Retinal pigment epithelial cell (primary cell): ENCODE measurements at regions not wholly inside any gene's neighbourhood (a gene's known extent, or its start where the extent isn't known, plus 50 kb on each side); places are given as distances from the start of the nearest gene placed in this dataset.

Source experiments
- DNase-seq: peaks from one replicate; pipeline ENCODE4 v3.0.0-alpha.2; 2010; ENCODE audit warnings: low read depth
- H3K4me3 ChIP-seq: 2 replicates; pipeline ENCODE4 v1.5.1; 2011; ENCODE audit warnings: mild to moderate bottlenecking, low read length, control low read depth, moderate library complexity
- TF ChIP-seq, protein P1 (sequence below): conservative IDR thresholded peaks from 2 replicates; pipeline ENCODE4 v1.5.1; 2011; ENCODE audit warnings: low read depth, low read length, control low read depth, inconsistent platforms

DNA sequence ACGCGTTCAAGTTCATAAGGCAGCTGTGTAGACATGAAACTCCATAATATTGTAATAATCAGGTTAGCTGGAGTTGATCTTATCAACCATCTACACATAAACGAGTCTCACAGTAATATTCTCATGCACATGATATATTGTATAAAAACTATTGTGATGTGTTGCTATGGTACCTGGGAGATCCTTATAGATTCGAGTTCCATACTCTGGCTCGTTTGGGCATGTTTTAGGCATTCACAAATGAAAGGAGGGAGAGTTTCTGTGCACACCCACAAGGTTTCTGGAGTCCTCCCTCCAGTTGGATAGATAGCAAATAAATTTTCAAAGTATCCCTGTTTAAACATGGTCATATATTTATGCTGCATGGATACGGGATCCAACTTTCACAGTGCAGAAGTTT is 567.5 kb upstream of the SLC35B3 start:
- no peak overlapping the region for H3K4me3 ChIP-seq
- TF ChIP-seq, protein P1, sequence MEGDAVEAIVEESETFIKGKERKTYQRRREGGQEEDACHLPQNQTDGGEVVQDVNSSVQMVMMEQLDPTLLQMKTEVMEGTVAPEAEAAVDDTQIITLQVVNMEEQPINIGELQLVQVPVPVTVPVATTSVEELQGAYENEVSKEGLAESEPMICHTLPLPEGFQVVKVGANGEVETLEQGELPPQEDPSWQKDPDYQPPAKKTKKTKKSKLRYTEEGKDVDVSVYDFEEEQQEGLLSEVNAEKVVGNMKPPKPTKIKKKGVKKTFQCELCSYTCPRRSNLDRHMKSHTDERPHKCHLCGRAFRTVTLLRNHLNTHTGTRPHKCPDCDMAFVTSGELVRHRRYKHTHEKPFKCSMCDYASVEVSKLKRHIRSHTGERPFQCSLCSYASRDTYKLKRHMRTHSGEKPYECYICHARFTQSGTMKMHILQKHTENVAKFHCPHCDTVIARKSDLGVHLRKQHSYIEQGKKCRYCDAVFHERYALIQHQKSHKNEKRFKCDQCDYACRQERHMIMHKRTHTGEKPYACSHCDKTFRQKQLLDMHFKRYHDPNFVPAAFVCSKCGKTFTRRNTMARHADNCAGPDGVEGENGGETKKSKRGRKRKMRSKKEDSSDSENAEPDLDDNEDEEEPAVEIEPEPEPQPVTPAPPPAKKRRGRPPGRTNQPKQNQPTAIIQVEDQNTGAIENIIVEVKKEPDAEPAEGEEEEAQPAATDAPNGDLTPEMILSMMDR: no peak
- no peak for DNase-seq

DNA sequence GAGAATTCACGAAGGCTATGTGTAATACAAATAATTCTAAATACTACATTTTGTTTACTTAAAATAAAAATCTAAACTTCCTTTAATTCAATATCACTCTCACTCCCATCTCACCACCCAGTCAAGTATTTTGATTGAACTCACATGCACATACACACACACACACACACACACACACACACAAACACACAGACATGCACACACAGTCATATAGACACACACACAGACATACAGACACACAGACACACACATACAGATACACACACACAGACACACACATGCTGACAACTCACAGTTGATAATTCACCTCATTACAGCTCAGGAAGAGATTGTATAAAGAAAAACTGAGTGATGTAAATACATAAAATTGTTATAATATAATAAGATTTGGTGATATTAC is 559.8 kb upstream of the SLC35B3 start:
- DNase-seq: no peak
- TF ChIP-seq, protein P1: no peak
- no peak overlapping the region for H3K4me3 ChIP-seq

DNA sequence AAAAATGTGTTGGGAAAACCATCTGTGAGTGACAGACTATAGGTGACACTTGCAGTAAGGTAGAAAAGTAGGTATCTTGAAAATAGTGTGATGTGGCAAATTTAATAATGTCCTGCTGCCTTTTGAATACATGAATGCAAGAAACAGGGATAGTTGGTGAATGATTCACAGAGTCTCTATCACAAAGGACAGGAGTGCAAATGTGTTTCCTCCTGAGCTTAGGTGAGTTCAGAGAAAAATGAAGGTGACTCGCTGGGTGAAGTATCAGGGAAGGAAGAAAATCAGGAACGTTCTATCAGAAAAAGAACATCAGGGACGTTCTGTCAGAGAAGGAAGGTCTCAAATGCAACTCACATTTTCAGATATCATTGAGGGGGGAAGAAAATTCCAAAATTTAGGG is 557.8 kb upstream of the SLC35B3 start:
- no peak for DNase-seq
- TF ChIP-seq, protein P1: no peak
- no peak overlapping the region for H3K4me3 ChIP-seq

DNA sequence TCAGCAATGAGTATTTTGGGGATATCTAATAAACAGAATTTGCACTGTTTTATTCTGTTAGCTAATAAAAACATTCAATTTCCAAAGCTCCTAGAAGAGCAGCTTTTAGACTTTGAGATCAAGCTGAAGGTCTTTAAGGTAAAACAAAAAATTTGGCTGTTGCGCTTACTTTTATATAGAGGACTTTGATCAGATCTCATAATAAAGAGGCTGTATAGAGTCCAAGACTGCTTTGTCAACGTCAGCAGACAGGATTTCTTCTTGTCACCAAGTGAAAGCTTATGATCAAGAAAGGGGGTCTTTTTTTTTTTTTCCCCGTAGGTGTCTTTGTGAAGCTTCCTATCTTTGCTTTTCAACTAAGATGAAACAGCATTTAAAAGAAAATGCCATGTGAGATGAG is 556.5 kb upstream of the SLC35B3 start:
- no peak overlapping the region for H3K4me3 ChIP-seq
- TF ChIP-seq, protein P1: no peak
- DNase-seq: no peak

DNA sequence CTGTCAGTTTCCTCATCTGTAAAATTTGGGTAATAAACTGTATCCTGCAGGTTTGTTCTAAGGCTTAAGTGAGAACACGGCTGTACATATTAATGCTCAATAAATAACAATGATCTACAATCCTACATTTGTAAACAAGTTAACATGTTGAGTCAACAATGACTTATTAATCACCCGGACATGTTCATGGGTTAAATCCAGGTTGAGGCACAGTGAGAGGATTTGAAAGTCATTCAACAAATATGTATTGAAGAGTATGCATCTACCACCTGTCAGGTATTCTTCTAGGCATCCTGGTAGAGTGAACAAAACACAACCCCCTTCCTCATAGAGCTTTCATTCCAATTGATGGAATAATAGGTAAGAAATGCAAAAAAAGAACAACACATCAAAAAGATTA is 554.7 kb upstream of the SLC35B3 start:
- TF ChIP-seq, protein P1: no peak
- no peak for DNase-seq
- no peak overlapping the region for H3K4me3 ChIP-seq

DNA sequence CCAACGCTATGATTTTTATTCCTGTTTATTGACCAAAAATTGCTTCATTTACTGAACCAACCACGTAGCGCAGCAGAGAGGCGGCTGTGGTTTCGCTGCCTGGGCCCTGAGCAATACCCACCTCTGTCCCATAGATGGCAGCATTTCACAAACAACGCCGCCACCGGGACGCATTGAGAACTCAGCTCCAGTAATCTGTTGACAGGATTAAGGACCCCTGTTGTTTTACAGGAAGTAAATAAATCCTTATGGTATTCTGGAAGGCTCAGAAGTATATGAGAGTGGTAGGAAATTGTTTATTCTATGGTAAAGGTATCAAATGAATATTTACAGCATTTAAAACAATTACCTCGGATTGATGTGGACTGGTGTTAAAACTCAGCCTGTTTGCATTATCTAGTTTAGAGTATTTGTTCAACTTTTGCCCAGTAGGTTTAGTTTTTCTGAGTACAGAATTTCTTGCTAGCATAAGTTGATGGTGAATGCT is 547.9 kb upstream of the SLC35B3 start:
- DNase-seq: peak; percentile 20
- TF ChIP-seq, protein P1: peak; percentile 96
- H3K4me3 ChIP-seq: no peak overlapping the region

DNA sequence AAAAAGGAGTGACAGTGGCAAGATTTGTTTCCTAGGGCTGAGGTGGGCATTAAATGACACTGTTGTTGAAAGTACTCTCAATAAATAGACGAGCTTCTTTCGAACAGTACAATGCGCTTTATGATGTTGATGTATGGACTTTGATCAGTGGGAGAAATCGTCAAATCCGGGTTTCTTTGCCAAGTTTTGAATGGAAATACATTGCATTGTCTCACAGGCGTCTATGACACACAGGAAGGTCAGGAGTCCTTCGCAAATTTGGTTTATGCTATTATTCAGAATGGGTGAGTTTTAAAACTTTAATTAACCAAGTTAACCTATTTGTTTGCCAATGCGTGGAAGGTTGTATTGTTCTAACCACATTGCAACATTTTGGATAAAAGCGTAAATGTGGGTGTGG is 547.3 kb upstream of the SLC35B3 start:
- TF ChIP-seq, protein P1: no peak
- H3K4me3 ChIP-seq: no peak overlapping the region
- DNase-seq: no peak
